GM23248 (cell line): ENCODE measurements at regions not wholly inside any gene's neighbourhood (a gene's known extent, or its start where the extent isn't known, plus 50 kb on each side); places are given as distances from the start of the nearest gene placed in this dataset.

ENCODE experiments used
- EZH2 ChIP-seq: fragments of 200-600 bp; sonication (generic); IDR thresholded peaks from 2 replicates; pipeline ENCODE4 v1.6.1; 2018; ENCODE audit warnings: antibody characterized with exemption, mild to moderate bottlenecking; ENCODE audit not compliant: insufficient read depth, poor library complexity, severe bottlenecking
- EZH2phosphoT487 ChIP-seq: fragments of 200-600 bp; sonication (generic); IDR thresholded peaks from 2 replicates; pipeline ENCODE4 v1.6.1; 2018; ENCODE audit warnings: antibody characterized with exemption, moderate library complexity, mild to moderate bottlenecking, low read depth; ENCODE audit not compliant: insufficient read depth

DNA sequence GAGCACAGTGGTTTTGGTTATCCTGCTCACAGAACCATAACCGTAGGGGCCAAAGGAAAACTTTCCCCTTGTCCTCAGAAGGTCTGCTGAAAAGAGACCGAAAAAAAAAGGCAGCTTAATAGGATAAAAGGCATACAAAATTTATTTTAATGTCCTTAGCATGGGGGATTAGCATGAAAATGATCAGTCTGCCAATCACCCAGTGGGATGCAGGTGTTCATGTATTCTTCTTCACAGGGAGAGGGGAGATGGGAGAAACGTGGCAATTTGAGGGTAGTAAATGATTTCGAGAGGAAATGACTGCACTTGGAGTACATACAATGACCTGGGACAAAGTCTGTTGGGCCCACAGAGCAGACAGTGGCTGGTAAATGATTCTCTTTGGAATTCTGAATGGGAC lies 194.0 kb downstream of the AJAP1 start:
- TF ChIP-seq EZH2phosphoT487, result no peak
- no peak for TF ChIP-seq EZH2
